ENCODE measurements at regions not wholly inside any gene's neighbourhood (a gene's known extent, or its start where the extent isn't known, plus 50 kb on each side); places are given as distances from the start of the nearest gene placed in this dataset.

DNA sequence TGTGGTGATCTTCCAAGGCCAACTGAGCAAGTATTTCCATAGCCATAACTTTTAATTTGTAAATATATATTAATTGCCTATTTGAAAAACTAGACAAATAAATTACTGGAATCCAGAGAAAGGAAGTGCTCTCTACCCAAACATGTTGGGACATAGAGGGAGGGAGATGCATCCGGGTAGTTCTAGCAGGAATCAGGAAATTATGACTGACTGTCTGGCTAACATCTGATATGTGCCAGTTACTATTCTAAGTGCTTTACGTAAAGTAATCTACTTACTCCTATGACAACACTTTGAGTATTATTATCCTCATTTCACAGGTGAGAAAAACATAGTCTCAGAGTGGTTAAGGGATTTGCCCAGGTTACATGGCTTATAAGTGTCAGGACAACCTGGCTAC, 147.7 kb upstream of the VASH1 start:
- TF ChIP-seq, protein P1, sequence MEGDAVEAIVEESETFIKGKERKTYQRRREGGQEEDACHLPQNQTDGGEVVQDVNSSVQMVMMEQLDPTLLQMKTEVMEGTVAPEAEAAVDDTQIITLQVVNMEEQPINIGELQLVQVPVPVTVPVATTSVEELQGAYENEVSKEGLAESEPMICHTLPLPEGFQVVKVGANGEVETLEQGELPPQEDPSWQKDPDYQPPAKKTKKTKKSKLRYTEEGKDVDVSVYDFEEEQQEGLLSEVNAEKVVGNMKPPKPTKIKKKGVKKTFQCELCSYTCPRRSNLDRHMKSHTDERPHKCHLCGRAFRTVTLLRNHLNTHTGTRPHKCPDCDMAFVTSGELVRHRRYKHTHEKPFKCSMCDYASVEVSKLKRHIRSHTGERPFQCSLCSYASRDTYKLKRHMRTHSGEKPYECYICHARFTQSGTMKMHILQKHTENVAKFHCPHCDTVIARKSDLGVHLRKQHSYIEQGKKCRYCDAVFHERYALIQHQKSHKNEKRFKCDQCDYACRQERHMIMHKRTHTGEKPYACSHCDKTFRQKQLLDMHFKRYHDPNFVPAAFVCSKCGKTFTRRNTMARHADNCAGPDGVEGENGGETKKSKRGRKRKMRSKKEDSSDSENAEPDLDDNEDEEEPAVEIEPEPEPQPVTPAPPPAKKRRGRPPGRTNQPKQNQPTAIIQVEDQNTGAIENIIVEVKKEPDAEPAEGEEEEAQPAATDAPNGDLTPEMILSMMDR (IDR thresholded peaks at IDR 0.05): no peak
- intact Hi-C loops (cut with DNase I): no loop called here
- H3K27ac ChIP-seq: no peak overlapping the region

DNA sequence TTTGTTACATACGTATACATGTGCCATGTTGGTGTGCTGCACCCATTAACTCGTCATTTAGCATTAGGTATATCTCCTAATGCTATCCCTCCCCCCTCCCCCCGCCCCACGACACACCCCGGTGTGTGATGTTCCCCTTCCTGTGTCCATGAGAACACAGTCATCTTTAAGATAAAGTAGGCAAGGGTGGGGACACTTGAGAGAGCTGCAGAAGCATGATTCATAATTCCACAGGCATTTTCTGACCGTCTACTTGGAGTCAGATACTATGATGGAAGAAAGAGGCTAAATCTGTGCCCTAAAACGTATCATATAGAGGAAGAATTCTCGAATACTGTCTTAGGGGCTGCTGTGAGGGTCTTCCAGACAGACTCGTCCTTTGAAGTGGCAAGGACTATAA, 145.9 kb upstream of the VASH1 start:
- TF ChIP-seq, protein P1 (IDR thresholded peaks at IDR 0.05): no peak
- no peak overlapping the region for H3K4me3 ChIP-seq
- no peaks in the 10 kb centered on the region for H3K27me3 ChIP-seq
- no peaks in the 10 kb centered on the region for H3K4me1 ChIP-seq
- no peak for DNase-seq
- ATAC-seq: no peak
- H3K36me3 ChIP-seq: no peaks in the 10 kb centered on the region
- no peak overlapping the region for H3K27ac ChIP-seq
- H3K9me3 ChIP-seq: peaks cover 0 to 24% of the 10 kb centered on the region in 2 donors
- intact Hi-C loops (cut with DNase I): no loop called here

More for the DNA sequence above, 147.7 kb upstream of the VASH1 start:
- ATAC-seq: no peak
- H3K36me3 ChIP-seq: no peaks in the 10 kb centered on the region
- H3K9me3 ChIP-seq: peaks cover 0 to 24% of the 10 kb centered on the region in 2 donors
- H3K4me1 ChIP-seq: no peaks in the 10 kb centered on the region
- no peak for DNase-seq
- no peak overlapping the region for H3K4me3 ChIP-seq
- H3K27me3 ChIP-seq: no peaks in the 10 kb centered on the region

DNA sequence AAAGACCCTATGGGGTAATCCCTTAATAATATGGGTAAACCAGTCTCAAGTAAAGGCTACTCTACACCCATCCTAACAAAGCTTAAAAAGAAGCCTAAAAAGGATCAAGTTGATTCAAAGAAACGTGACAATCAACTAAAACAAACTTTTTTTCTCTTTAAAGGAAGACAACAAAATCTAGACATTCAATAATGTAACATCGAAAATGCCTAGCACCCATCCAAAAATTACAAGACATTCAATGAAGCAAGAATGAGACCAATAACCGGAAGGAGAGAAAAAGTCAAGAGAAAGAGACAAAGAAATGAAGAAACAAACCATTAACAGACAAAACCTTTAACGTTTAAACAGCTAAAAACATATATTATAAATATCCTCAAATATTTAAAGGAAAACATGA, 143.8 kb upstream of the VASH1 start:
- intact Hi-C loops (cut with DNase I): no loop called here
- Histone ChIP-seq H3K4me3 (no peak overlapping the region), H3K9me3 (peaks cover 0 to 24% of the 10 kb centered on the region in 2 donors), H3K4me1 (no peaks in the 10 kb centered on the region), H3K27me3 (no peaks in the 10 kb centered on the region), H3K27ac (no peak overlapping the region), H3K36me3 (no peaks in the 10 kb centered on the region)
- TF ChIP-seq, protein P1 (IDR thresholded peaks at IDR 0.05): no peak
- DNase-seq: no peak
- no peak for ATAC-seq

DNA sequence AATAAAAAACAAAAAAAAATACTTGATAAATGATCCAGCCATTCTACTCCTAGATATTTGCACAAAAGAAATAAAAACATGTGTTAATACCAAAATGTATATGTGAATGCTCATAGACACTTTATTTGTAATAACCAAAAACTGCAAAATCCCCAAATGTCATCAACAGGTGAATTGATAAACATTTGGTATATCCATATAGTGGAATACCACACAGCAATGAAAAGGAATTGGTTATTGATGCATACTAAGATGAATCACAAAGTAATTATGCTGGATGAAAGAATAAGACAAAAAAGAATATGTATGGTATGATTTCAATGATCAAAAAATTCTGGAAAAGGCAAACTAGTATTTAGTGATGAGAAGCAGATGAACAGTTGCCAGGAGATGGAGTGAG, 124.7 kb upstream of the VASH1 start:
- no peaks in the 10 kb centered on the region for H3K27me3 ChIP-seq
- no peaks in the 10 kb centered on the region for H3K4me1 ChIP-seq
- peaks cover 0 to 3% of the 10 kb centered on the region in 2 donors for H3K9me3 ChIP-seq
- TF ChIP-seq, protein P1 (IDR thresholded peaks at IDR 0.05): no peak
- no peaks in the 10 kb centered on the region for H3K36me3 ChIP-seq
- DNase-seq (no peak), ATAC-seq (no peak)
- no peak overlapping the region for H3K4me3 ChIP-seq
- H3K27ac ChIP-seq: no peak overlapping the region
- intact Hi-C loops (cut with DNase I): no loop called here

DNA sequence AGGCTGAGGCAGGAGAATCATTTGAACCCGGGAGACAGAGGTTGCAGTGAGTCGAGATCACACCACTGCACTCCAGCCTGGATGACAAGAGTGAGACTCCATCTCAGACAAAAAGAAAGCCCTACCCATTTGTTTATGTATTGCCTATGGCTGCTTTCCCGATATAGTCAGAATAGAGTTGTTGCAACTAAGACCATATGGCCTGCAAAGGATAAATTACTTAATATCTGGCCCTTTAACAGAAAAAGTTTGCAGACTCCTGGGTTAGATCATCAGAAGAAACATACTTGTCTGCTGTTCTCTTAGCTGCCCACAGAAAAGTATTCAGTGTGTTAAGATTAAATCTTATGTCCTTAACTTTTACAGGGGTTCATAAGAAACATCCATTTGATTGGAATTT, 122.4 kb upstream of the VASH1 start:
- no peak overlapping the region for H3K4me3 ChIP-seq
- H3K27ac ChIP-seq: no peak overlapping the region
- no peaks in the 10 kb centered on the region for H3K4me1 ChIP-seq
- intact Hi-C loops (cut with DNase I): no loop called here
- DNase-seq: no peak
- ATAC-seq: no peak
- no peaks in the 10 kb centered on the region for H3K27me3 ChIP-seq
- TF ChIP-seq, protein P1 (IDR thresholded peaks at IDR 0.05): no peak
- no peaks in the 10 kb centered on the region for H3K36me3 ChIP-seq
- peaks cover 0 to 3% of the 10 kb centered on the region in 2 donors for H3K9me3 ChIP-seq

Data from left lung (tissue), 4 donors.